Left cardiac atrium (tissue), 4 donors: ENCODE measurements at regions not wholly inside any gene's neighbourhood (a gene's known extent, or its start where the extent isn't known, plus 50 kb on each side); places are given as distances from the start of the nearest gene placed in this dataset.
A peak's percentile ranks its signal among the peaks of the same experiment; 100 is the strongest.

ENCODE experiments used
- ATAC-seq, 2 donors: fragments of 200-7000 bp; cut with Tn5 transposase; one replicate each; pipeline ENCODE4 v1.9.1; 2020; ENCODE audit warnings: mild to moderate bottlenecking in 2 of 2, moderate library complexity in 2 of 2
- DNase-seq: peaks from one replicate; pipeline ENCODE4 v3.0.0-alpha.2; 2020
- intact Hi-C, 2 donors: fragments of 100-400 bp; cut with DNase I; formaldehyde crosslinking; loops; one replicate each; pipeline versions ENCODE4 v1.14.1 to v1.15.1; 2022 to 2023
- donor health status: DM: no; HTN: yes; CAD: no.
- donor health status: DM: no; HTN: yes; CAD: no; lungs with severe emphysema.
- donor health status: DM: yes; HTN: yes; CAD: no.
- donor health status: Dilated cardiomyopathy.

- DNase-seq (no peak), ATAC-seq (no peak)
- intact Hi-C loops, result no loop called here
These were observed 334.2 kb upstream of the RSPO3 start for GRCh38 chr6:126784161-126784790.

DNA sequence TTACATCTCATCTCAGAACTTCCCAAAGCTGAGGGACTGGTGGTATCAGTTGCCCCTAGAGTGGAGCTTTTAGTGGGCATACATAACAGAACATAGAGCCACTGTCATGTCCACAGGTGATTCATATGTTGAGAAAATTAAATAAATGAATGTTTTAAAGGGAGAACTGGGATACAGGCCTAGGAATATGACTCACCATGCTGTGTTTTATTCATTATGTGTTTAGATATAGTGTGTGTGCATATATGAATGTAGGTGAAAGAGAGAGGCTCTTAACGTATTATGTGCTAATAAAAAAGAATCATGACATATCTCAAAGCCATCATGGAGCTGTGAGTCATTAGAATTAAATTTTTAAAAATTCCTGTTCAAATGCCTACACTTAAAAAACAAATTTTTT, 332.2 kb upstream of the RSPO3 start:
- DNase-seq, result no peak
- no peak for ATAC-seq
- intact Hi-C loops, result no loop called here

GRCh38 chr6:126787635-126788034, 330.8 kb upstream of the RSPO3 start:
- intact Hi-C loops, result no loop called here
- DNase-seq, result no peak
- no peak for ATAC-seq

GRCh38 chr6:126788861-126789365, 329.6 kb upstream of the RSPO3 start:
- ATAC-seq (no peak), DNase-seq (no peak)

GRCh38 chr6:126792340-126793085, 326.0 kb upstream of the RSPO3 start:
- DNase-seq (no peak), ATAC-seq (no peak)
- intact Hi-C loops, result no loop called here

More at GRCh38 chr6:126788861-126789365, 329.6 kb upstream of the RSPO3 start:
- intact Hi-C loops, result no loop called here

DNA sequence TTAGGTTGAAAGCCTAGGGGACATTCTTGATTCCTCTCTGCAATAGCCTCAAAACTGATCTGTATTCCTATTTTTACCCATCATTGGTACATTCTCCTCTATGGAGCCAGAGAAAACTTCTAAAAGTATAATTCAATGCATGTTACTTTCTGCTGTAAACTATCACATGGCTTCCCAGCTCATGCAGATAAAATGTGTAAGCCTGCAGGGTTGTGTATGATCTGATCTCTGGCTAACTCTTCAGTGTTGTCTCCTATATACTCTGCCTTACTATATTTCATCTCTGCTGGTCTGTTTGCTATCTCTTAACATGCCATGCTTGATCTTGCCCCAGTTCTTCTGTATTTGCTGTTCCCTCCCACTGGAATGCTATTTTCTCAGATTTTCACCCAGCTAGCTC, 323.3 kb upstream of the RSPO3 start:
- no peak for ATAC-seq
- intact Hi-C loops, result no loop called here
- no peak for DNase-seq

- intact Hi-C loops, result no loop called here
- ATAC-seq (no peak), DNase-seq (no peak)
These were observed 320.5 kb upstream of the RSPO3 start for GRCh38 chr6:126797981-126798380.

DNA sequence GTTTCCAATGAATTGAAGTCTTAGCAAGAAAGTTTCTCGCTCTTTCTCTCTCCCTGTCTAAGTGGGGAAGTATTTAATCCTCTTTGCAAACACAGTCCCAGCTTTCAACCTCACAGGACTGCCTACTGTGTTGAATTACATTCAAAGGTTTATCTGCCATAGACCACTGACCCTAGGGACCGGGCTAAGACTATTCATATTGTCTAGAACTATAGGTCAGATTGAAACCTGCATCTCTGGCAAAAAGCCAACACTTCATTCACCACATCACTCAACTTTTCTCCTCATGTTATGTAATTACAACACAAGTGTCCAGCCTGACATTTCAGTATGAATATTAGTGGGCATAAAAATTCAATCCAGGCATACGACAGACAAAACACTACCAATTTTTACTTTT, 314.7 kb upstream of the RSPO3 start:
- intact Hi-C loops, result no loop called here
- ATAC-seq, result no peak
- DNase-seq, result no peak

- intact Hi-C loops, result no loop called here
- DNase-seq (no peak), ATAC-seq (peak; percentile 57)
These were observed 314.0 kb upstream of the RSPO3 start for GRCh38 chr6:126804332-126805064.

DNA sequence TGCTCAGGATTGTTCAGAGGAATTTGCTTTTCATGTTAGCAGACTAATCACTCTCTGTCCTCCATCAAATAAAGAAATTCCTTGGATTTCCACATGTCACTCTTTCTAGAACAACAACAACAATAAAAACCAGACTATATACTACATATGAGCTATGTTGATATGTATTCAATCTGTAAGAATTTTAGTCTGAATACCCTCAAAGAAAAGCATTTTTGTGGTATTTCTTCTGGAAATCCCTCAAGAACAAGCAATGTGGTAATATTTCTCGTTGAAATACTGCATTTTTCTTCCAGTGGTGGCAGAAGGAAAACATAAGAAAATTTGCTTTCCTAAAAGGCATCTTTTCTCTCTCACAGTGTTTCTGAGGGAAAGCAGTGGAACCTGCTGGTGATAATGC, 312.6 kb upstream of the RSPO3 start:
- ATAC-seq, result no peak
- no peak for DNase-seq
- intact Hi-C loops, result no loop called here

DNA sequence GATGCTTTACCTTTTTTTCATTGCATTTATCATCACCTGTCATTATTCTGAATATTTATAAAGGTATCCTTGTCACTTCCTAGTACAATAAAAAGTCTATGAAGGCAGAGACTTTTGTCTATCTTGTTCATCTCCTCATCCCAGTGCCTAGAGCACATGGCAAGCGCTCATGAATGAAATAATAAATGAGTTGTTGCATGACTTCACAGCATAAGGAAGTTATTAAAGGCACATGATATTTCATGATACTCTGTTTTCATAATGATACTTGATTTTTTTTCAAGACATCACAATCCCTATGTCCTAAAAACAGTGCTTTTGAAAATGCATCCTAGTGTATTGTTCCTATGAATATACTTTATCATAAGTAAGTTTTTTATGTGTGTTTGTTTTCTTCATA, 310.6 kb upstream of the RSPO3 start:
- ATAC-seq (no peak), DNase-seq (no peak)
- intact Hi-C loops, result no loop called here

DNA sequence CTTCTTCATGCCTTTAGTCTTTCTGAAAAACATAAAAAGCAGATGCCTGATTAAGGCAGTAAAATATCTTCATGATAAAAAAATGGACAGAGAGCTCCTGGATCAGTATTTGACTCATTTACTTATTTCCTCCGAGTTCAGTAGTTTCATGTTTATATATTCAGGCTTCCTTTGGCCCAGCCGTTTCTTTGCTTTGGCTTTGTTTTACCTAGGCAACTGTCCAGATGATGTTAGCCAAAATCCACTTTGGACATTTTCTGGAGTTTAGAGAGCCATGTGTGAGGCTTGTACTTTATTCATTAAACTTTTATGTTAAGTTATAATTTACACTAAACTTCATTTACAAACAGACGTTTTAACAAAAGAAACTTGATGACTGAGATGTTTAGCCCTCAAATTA, 307.1 kb upstream of the RSPO3 start:
- no peak for DNase-seq
- peak in 1 of 2 donors; percentile 71 for ATAC-seq
- intact Hi-C loops, result no loop called here

- ATAC-seq (no peak), DNase-seq (no peak)
- intact Hi-C loops, result no loop called here
These were observed 306.5 kb upstream of the RSPO3 start for GRCh38 chr6:126812010-126812409.

DNA sequence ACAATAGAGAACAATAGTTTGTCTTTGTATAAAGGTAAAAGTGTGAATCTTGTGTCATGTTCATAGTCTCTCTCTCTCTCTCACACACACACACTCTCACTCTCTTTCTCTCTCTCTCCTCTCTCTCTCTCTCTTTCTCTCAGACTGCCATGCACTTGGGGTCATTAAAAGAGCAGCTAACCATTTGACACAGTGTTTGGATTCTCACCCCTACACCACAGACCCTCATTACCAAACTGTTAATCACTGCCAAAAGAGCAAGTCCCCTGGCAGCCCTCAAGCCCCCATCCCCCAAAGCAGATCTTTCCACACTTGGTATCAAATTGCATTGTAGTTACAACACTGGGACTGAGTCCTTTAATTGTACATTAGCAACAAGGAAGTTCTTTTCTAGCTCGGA, 305.8 kb upstream of the RSPO3 start:
- DNase-seq, result no peak
- intact Hi-C loops, result no loop called here
- peak in 1 of 2 donors; percentile 70 for ATAC-seq

DNA sequence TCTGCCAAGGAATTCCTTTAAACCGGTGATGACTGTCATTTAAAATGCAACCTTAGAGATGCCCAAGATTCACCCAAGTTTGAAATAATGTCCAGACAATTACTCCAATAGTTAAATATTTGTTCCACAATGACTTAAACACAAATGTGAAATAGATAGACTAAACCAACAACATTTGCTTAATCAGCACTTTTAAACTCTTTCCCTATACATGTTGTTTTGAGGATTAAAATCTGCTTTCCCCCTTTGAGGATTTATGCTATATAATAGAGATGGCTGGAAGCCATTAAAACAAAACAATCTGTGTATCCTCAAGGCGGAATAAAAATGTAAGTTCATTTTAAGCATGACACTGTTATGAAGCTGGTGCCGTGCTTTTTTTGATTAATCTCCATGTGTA, 297.8 kb upstream of the RSPO3 start:
- ATAC-seq (no peak), DNase-seq (no peak)
- intact Hi-C loops, result no loop called here

DNA sequence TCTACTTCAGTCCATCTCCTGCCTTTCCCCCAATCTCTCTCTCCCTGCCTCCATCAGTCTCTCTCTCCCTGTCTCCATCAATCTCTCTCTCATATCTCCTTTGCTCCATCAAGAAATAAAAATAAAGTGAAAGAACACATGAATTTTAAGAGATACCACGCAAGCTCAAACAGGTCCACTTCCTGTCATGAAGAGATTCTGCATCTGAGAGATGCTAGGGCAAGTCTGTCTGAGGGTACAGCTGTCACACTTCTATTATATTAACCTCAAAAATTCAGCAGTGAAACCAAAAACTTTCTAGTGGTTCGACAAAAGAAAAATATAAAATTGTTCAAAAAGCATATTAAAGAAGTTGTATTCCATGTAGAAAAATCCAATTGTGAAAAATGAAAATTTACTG, 296.8 kb upstream of the RSPO3 start:
- intact Hi-C loops, result no loop called here
- DNase-seq (no peak), ATAC-seq (no peak)

GRCh38 chr6:126824226-126824625, 294.2 kb upstream of the RSPO3 start:
- DNase-seq (no peak), ATAC-seq (no peak)
- intact Hi-C loops, result no loop called here

DNA sequence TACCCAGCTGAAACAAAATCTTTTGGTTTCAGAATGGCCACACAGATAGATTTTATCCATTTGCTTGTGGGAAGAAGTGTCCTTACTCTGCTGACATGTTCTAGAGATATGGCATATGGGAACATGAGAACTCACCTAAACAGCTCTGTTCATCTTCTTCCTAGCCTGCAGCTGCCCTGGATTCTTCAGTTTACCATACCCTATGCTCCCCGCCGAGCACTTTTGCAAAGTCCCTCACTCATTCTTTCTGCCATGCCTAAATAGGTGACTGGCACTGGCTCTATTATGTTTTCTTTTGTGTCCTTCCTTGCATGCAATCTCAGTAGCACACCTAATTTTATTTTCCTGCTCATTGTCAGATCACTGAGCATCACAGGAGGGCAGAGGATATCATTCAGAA, 293.7 kb upstream of the RSPO3 start:
- DNase-seq, result no peak
- intact Hi-C loops, result no loop called here

DNA sequence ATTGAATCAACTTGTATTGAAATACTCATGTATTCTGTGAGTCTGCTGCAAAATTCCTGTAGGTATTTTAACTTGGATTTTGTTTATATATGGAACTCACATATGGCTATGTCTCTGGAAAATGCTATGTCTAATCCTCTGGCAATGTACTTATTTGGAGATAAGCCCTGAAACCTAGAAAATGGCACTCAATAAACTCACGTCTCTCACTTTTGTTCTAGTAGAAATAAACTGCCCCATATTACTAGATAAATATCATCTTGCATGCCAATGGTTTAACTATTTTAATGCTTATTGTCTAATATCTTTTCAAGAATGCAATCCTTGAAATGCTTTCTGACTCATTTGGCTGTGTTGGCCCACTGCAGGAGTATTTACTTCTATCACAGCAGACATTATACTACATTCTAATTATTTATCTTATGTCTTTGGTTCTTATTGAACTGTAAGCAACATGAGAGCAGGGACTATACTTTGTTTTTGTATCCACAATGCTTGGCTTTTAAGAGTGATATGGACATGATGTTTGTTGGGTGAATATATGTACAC, 292.2 kb upstream of the RSPO3 start:
- intact Hi-C loops, result no loop called here
- ATAC-seq (no peak), DNase-seq (no peak)

More for the DNA sequence above, 293.7 kb upstream of the RSPO3 start:
- ATAC-seq, result no peak

GRCh38 chr6:126831461-126831860, 287.0 kb upstream of the RSPO3 start:
- no peak for DNase-seq
- no peak for ATAC-seq
- intact Hi-C loops, result no loop called here
